Stimulated activated CD4-positive, alpha-beta T cell treated with anti-CD3 and anti-CD28 coated beads, Interleukin-12 subunit alpha, Interleukin-12 subunit beta, amount 100 ng/mL, for 4 hours (primary cell): ENCODE measurements at regions not wholly inside any gene's neighbourhood (a gene's known extent, or its start where the extent isn't known, plus 50 kb on each side); places are given as distances from the start of the nearest gene placed in this dataset.
"Not testable (repeated sequence)": the region's sequence is repeated elsewhere in the genome, so short reads cannot be mapped to it uniquely, and the experiment has no call there.

Experiments
- DNase-seq: peaks from one replicate; pipeline ENCODE4 v3.0.0-alpha.2; 2020

- no peak for DNase-seq
These were observed 73.2 kb downstream of the GGTLC2 start for GRCh38 chr22:22717664-22718063.

DNA sequence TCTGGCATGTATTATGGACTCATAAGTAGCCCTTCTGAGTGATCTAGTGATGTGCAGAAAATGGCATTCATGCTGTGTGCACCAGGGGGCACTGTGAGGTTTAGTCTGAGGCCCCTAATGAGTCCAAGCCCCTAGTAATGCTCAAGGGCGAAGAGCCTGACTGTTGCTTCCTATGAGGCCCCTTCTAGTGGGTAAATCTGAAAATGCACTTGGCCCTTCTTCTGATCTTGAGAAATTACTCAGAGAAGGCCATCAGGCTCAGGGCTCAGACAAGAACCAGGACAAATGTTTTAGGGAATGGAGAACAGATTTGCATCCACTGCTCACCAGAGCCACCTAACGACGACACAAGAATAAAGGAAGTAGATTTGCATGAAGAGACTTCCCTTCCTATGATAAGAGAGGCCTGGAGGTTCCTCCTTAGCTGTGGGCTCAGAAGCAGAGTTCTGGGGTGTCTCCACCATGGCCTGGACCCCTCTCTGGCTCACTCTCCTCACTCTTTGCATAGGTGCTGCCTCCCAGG is 75.8 kb downstream of the GGTLC2 start:
- DNase-seq = peak; percentile 15

- DNase-seq = no peak
These were observed 76.4 kb downstream of the GGTLC2 start for GRCh38 chr22:22720724-22721261.

- peak; percentile 73 for DNase-seq
These were observed 77.4 kb downstream of the GGTLC2 start for GRCh38 chr22:22721681-22722354.

DNA sequence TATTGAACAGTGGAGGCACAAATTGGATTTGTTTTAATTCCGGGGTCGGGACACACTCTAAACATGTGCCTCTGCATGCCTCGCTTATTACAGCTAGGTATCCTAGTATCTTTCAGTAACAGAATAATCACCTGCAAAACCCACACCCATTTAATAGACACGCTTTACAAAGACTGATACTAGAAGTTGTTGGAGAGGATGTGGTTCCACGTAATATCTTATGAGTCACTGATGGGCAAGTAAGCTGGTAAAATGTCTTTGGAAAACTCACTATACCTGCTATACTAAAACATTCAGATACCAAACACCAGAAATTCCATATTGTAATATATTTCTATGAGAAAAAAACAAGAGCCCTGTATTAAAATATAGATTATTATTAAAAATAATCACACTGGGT is 84.0 kb downstream of the GGTLC2 start:
- no peak for DNase-seq

- DNase-seq = no peak
These were observed 86.4 kb downstream of the GGTLC2 start for GRCh38 chr22:22730655-22731373.

DNA sequence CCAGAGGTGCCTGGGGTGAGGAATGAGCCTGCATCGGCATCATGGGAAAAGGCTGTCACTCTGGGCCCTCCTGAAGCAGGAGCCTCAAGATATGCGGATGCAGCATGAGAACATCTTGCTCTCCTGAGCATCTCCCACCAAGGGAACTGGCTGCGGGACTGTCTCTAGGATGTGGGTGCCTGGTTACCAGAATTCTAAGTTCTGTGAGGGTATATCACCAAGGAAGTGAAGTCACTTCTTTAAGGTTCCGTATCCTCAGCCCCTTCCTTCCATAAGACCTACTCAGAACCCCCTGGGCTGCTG is 86.9 kb downstream of the GGTLC2 start:
- no peak for DNase-seq

DNA sequence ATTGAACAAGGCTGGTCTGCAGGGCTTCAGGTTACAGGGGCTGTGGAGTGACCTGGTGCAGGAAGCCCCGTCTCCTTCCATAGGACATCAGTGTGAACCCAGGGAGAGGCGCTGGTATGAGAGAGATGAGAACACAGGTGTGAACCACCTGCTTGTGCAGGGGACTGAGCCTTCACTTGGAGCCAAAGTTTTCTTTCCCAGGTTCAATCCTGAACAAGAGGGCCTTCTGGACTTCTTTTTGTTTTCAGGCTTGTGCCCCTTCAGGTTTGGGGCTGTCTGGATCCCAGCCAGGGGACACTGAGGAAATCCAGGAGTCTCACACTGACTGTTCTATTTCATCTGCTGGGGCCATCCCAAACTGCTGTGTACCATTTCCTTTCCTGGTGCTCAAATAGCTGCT is 88.6 kb downstream of the GGTLC2 start:
- DNase-seq = not testable (repeated sequence)

- DNase-seq = no peak
These were observed 89.5 kb downstream of the GGTLC2 start for GRCh38 chr22:22733881-22734373.

DNA sequence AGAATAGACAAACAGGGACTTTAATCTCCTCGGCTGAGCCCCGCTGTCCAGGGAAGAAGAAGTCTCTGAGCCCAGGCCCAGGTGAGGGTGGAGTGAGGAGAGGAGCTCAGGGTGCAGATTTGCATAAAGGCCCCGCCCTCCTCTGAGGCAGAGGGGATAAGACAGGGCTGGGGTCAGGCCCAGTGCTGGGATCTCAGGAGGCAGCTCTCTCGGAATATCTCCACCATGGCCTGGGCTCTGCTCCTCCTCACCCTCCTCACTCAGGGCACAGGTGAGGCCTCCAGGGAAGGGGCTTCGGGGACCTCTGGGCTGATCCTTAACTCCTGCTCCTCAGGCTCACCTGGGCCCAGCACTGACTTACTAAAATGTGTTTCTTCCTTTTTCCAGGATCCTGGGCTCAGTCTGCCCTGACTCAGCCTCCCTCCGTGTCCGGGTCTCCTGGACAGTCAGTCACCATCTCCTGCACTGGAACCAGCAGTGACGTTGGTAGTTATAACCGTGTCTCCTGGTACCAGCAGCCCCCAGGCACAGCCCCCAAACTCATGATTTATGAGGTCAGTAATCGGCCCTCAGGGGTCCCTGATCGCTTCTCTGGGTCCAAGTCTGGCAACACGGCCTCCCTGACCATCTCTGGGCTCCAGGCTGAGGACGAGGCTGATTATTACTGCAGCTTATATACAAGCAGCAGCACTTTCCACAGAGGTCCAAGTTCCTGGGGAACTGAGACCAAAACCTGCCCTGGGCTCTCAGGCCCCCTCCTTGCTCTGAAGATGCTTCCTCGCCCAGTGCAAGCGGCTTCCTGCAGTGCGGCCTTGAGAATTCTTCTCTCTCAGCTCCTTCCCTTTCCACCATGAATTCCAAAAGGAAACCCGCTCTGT is 90.2 kb downstream of the GGTLC2 start:
- DNase-seq = not testable (repeated sequence)

- DNase-seq = not testable (repeated sequence)
These were observed 90.9 kb downstream of the GGTLC2 start for GRCh38 chr22:22735276-22735675.

DNA sequence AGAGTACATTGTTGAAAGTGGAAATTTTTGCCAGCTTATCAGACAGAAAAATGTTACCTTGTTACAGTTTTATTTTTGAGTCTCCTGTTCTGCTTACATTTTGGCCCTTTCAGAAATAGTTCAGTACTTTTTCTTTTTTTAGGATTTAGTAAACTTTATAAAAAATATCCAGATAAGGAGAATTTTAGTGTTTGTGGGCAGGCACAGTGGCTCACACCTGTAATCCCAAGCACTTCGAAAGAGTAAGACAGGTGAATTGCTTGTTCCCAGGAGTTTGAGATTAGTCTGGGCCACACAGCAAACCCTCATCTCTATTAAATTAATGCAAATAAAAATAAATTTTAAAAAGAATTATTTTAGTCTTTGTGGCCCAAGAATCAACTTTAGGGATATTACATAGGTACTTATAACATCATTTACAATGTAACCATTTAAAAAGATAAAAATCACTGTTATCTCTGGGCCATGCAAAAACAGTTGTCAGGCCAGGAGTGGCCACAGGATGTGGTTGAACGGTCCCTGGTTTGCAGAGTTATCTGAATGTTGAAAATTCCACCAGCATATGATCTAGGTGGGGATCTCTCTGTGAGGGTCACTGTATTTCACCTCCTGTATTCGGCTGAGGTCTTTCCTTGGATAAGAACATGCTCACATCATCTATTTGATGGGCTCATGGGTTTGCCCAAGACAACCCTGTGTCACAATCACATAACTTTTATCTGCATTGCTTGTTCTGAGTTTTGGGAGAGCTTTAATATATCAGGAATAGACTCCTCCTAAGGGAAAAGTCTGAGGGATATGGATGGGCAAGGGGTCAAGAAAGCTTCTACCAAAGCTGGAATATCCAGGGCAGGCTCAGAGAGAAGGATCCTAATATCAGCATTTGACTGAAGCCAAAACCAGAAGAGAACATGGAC is 91.5 kb downstream of the GGTLC2 start:
- no peak for DNase-seq

GRCh38 chr22:22737590-22737989 is 93.2 kb downstream of the GGTLC2 start:
- DNase-seq = no peak

DNA sequence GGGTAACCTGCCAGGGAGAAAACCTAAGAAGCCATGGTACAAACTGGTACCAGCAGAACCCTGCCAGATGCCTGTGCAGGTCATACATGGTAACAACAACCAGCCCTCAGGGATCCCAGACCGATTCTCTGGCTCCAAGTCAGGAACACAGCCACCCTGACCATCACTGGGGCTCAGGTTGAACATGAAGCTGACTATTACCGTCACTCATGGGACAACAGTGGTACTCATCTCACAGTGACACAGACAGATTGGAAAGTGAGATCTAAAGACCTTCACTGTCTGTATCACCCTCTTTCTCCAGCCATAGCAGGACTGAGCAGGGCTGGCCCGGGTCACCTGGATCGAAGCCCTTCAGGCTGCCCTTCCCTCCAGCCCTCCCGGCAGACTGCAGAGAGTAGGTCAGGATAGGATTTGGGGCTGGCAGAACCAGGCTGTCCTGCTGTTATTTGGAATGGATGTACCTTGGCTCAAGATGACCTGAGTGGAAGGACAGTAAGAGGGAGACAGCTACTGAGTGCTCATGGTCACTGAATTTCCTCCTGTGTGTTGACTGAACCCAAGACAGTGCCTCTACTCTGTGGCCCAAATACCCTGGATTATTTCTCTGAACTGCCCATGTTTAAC is 94.7 kb downstream of the GGTLC2 start:
- DNase-seq = no peak

GRCh38 chr22:22740560-22741276 is 96.3 kb downstream of the GGTLC2 start:
- no peak for DNase-seq

DNA sequence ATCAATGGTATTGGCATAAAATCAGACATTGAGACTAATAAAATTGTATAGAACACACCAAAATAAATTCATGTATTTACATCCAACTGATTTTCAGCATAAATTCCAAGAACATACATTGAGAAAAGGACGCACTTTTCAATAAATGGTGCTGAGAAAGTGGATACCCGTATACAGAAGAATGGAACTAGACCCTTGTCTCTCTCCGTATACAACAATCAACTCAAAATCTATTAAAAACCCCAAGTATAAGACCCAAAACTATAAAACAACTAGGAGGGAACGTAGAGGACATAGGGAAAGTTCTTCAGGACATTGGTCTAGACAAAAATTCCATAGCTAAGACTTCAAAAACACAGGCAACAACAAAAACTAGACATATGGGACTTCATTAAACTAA is 97.4 kb downstream of the GGTLC2 start:
- DNase-seq = no peak

DNA sequence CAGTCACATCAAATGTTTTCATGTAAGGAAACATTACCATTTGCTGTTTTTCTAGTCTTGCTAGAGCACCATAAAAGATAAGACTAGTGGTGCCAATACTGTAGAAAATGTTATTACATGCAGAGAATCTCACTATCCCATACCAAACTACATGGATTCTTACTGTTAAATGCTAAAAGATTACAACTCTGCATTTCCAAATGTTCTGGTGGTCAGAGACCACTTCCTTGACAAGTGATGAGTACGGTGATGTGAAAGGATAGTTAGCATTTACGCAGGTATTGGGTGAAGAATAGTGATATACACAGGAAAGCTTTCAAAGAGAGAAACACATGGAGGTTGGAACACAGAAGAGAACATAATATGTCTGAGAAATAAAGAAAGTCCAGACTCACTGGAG is 98.2 kb downstream of the GGTLC2 start:
- DNase-seq = no peak

DNA sequence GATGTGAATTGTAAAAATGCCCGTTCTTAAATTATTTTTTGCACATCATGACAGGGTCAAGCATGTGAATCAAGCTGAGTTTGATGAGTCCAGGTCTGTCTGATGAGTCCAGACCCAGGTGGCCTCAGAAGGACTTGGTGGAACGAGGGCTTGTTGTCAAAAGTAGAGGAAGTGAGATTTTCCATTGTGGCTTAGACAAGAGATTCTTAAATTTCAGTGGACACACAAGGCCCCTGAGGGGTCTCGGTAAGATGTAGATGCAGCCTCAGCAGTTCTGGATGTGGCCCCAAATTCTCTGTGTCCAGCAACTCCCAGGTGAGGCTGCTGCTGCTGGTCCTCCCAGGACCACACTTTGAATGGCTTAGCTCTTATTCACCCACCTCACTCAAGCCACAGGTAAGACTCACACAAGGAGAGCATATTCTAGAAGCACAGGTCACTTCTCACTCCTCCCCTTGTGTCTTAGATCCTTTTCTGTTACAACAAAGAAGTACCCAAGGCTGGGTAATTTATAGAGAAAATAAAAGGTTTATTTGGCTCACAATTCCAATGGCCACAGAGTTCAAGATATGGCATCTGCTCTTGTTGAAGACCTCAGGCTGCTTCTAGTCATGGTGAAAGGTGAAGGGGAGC is 98.8 kb downstream of the GGTLC2 start:
- DNase-seq = no peak

DNA sequence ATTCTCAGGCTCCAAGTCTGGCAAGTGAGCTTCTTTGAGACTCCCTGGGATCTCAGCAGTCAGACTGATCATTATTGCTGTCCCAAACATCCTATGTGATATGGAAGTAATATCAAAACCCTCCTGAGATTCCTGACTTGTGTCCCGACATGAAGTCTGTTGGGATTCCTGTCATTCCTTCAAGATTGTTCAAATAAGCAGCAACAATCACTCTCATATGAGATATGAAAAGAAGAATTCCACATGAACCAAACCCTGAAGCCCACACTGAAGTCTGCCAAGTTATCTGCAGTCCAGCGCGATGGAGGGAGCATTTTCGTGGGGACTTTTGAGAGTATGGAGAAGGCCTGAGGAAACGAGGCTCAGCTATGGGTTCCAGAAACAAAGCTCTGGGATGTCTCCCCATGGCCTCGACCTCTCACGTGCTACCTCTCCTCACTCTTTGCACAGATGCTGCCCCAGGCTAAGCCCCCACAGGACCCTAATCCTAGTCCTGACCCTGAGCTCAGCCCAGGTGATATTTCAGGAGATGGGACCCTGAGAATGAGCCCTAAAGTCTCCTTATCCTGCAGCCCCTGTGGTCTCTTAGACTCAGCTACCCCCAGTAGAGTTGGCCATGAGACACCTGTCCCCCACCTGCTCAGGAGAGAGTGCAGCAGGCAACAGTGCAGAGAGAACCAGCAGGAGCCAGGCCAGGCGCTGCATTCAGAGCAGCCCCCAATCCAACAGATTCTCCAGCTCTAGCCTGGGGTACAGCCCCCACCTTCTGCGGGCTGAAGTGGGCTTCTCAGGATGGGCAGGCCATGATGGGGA is 100.2 kb downstream of the GGTLC2 start:
- DNase-seq = no peak
